Suprapubic skin (tissue), 4 donors: ENCODE measurements at regions not wholly inside any gene's neighbourhood (a gene's known extent, or its start where the extent isn't known, plus 50 kb on each side); places are given as distances from the start of the nearest gene placed in this dataset.
A peak's percentile ranks its signal among the peaks of the same experiment; 100 is the strongest.

Source experiments
- DNase-seq, 2 donors: peaks; one replicate each; pipeline ENCODE4 v3.0.0-alpha.2; 2019; ENCODE audit warnings: low spot score in 2 of 2
- H3K27ac ChIP-seq: fragments of 200-600 bp; sonication (generic); one replicate; pipeline ENCODE4 v1.5.1; 2019
- H3K27me3 ChIP-seq: fragments of 200-600 bp; sonication (generic); one replicate; pipeline ENCODE4 v1.5.1; 2019
- H3K36me3 ChIP-seq: fragments of 200-600 bp; sonication (generic); one replicate; pipeline ENCODE4 v1.5.1; 2019
- H3K4me1 ChIP-seq: fragments of 200-600 bp; sonication (generic); one replicate; pipeline ENCODE4 v1.5.1; 2019
- H3K4me3 ChIP-seq: fragments of 200-600 bp; sonication (generic); one replicate; pipeline ENCODE4 v1.5.1; 2019; ENCODE audit warnings: mild to moderate bottlenecking
- H3K9me3 ChIP-seq: fragments of 200-600 bp; sonication (generic); one replicate; pipeline ENCODE4 v1.5.1; 2019
- CTCF ChIP-seq, 2 donors: fragments of 200-600 bp in 1 of 2; fragments of 450-650 bp in 1 of 2; sonication (generic) in 1 of 2; IDR thresholded peaks; one replicate each; pipeline ENCODE4 v1.5.1; 2016 to 2019; ENCODE audit warnings: antibody characterized with exemption in 2 of 2, mild to moderate bottlenecking in 1 of 2, moderate library complexity in 1 of 2
- EP300 ChIP-seq: sonication (generic); formaldehyde crosslinking; IDR thresholded peaks from one replicate; pipeline ENCODE4 v1.6.1; 2017; ENCODE audit warnings: antibody characterized with exemption
- POLR2A ChIP-seq, 2 donors: fragments of 450-650 bp; IDR thresholded peaks; one replicate each; pipeline ENCODE4 v1.6.1; 2017; ENCODE audit warnings: antibody characterized with exemption in 2 of 2, mild to moderate bottlenecking in 2 of 2, moderate library complexity in 2 of 2
- POLR2AphosphoS5 ChIP-seq, 3 donors: sonication (generic); formaldehyde crosslinking; IDR thresholded peaks; one replicate each; pipeline ENCODE4 v1.6.1; 2017; ENCODE audit warnings: antibody characterized with exemption in 3 of 3
- WGBS: methylation state at CpG from one replicate; pipeline ENCODE4 v1.1.5; 2018; 5-methylcytosine and 5-hydroxymethylcytosine counted together

- peaks cover 4% of the 10 kb centered on the region for H3K27me3 ChIP-seq
- no peak overlapping the region for H3K4me3 ChIP-seq
- H3K36me3 ChIP-seq, result no peaks in the 10 kb centered on the region
- WGBS, result 68% methylated on average over 4 of the region's 4 CpGs
- H3K27ac ChIP-seq, result no peak overlapping the region
- H3K9me3 ChIP-seq, result no peaks in the 10 kb centered on the region
- H3K4me1 ChIP-seq, result no peaks in the 10 kb centered on the region
- no peak for TF ChIP-seq EP300
- TF ChIP-seq POLR2A (IDR thresholded peaks at IDR 0.05), result no peak
- no peak for TF ChIP-seq POLR2AphosphoS5 (IDR thresholded peaks at IDR 0.05)
- TF ChIP-seq CTCF (IDR thresholded peaks at IDR 0.05), result no peak
- DNase-seq, result no peak
Measured at GRCh38 chr6:132934496-132934895, 120.1 kb downstream of the RPS12 start.

- 60% methylated on average over 2 of the region's 2 CpGs for WGBS
- no peak for DNase-seq
- Histone ChIP-seq H3K27me3 (peaks cover 4% of the 10 kb centered on the region), H3K27ac (no peak overlapping the region), H3K4me1 (no peaks in the 10 kb centered on the region), H3K36me3 (no peaks in the 10 kb centered on the region), H3K4me3 (no peak overlapping the region), H3K9me3 (no peaks in the 10 kb centered on the region)
- TF ChIP-seq POLR2A (IDR thresholded peaks at IDR 0.05) (no peak), CTCF (IDR thresholded peaks at IDR 0.05) (no peak), POLR2AphosphoS5 (IDR thresholded peaks at IDR 0.05) (no peak), EP300 (no peak)
Measured at GRCh38 chr6:132936646-132937045, 122.3 kb downstream of the RPS12 start.

GRCh38 chr6:132937466-132937906, 123.1 kb downstream of the RPS12 start:
- TF ChIP-seq POLR2AphosphoS5 (IDR thresholded peaks at IDR 0.05) (no peak), EP300 (no peak), POLR2A (IDR thresholded peaks at IDR 0.05) (no peak), CTCF (IDR thresholded peaks at IDR 0.05) (peak in 1 of 2 donors; percentile 24)
- WGBS, result 41% methylated on average over 5 of the region's 5 CpGs
- Histone ChIP-seq H3K27ac (no peak overlapping the region), H3K4me3 (no peak overlapping the region), H3K36me3 (no peaks in the 10 kb centered on the region), H3K9me3 (no peaks in the 10 kb centered on the region), H3K4me1 (no peaks in the 10 kb centered on the region), H3K27me3 (peaks cover 4% of the 10 kb centered on the region)
- no peak for DNase-seq

GRCh38 chr6:132948889-132949288, 134.5 kb downstream of the RPS12 start:
- H3K4me3 ChIP-seq, result no peak overlapping the region
- H3K9me3 ChIP-seq, result no peaks in the 10 kb centered on the region
- no peaks in the 10 kb centered on the region for H3K4me1 ChIP-seq
- TF ChIP-seq EP300, result no peak
- no peak for TF ChIP-seq CTCF (IDR thresholded peaks at IDR 0.05)
- no peak for TF ChIP-seq POLR2A (IDR thresholded peaks at IDR 0.05)
- TF ChIP-seq POLR2AphosphoS5 (IDR thresholded peaks at IDR 0.05), result no peak
- H3K36me3 ChIP-seq, result no peaks in the 10 kb centered on the region
- H3K27ac ChIP-seq, result no peak overlapping the region
- H3K27me3 ChIP-seq, result no peaks in the 10 kb centered on the region
- no peak for DNase-seq
- WGBS, result 86% methylated on average over 5 of the region's 5 CpGs

GRCh38 chr6:132950566-132950965, 136.2 kb downstream of the RPS12 start:
- 71% methylated on average over 3 of the region's 3 CpGs for WGBS
- DNase-seq, result no peak
- H3K36me3 ChIP-seq, result no peaks in the 10 kb centered on the region
- H3K4me1 ChIP-seq, result no peaks in the 10 kb centered on the region
- no peaks in the 10 kb centered on the region for H3K9me3 ChIP-seq
- no peak for TF ChIP-seq POLR2AphosphoS5 (IDR thresholded peaks at IDR 0.05)
- TF ChIP-seq POLR2A (IDR thresholded peaks at IDR 0.05), result no peak
- no peak for TF ChIP-seq CTCF (IDR thresholded peaks at IDR 0.05)
- no peak for TF ChIP-seq EP300
- H3K27ac ChIP-seq, result no peak overlapping the region
- no peak overlapping the region for H3K4me3 ChIP-seq
- H3K27me3 ChIP-seq, result no peaks in the 10 kb centered on the region
